ENCODE measurements at regions not wholly inside any gene's neighbourhood (a gene's known extent, or its start where the extent isn't known, plus 50 kb on each side); places are given as distances from the start of the nearest gene placed in this dataset.

DNA sequence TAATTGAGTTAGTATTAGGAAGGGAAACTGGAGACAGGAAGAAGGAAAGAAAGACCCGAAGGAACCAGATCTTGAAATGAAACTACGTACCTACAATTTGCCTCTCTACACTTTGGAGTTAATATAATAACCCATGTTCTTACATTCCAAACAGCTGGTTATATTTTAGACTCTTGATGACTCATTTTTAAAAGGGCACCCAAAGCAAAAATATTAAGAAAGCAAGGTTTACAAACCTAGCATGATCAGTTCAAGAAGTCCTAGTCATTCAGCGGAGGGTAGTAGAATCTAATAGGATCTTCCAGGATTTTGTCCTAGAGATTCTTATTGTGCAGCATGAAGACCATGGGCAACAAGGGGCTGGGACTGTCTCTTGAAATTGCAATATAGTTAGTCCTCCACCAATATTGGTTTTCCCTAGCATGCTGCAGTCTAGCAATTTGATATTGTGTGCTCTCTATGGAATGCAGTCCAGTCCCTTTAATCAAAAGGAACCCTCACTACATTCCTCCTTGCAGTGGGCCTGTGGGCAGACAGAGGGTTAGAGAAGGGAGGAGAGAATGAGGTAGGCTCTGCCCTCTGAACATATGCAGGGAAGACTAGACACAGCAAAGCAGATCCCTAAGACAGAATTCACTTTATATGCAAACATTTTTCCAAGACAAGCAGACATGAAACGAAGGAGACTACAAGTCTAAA, 230.3 kb downstream of the INHBA start:
- TF ChIP-seq POLR2AphosphoS5 (IDR thresholded peaks at IDR 0.05) (no peak), POLR2A (IDR thresholded peaks at IDR 0.05) (no peak)
- TF ChIP-seq, protein P1, sequence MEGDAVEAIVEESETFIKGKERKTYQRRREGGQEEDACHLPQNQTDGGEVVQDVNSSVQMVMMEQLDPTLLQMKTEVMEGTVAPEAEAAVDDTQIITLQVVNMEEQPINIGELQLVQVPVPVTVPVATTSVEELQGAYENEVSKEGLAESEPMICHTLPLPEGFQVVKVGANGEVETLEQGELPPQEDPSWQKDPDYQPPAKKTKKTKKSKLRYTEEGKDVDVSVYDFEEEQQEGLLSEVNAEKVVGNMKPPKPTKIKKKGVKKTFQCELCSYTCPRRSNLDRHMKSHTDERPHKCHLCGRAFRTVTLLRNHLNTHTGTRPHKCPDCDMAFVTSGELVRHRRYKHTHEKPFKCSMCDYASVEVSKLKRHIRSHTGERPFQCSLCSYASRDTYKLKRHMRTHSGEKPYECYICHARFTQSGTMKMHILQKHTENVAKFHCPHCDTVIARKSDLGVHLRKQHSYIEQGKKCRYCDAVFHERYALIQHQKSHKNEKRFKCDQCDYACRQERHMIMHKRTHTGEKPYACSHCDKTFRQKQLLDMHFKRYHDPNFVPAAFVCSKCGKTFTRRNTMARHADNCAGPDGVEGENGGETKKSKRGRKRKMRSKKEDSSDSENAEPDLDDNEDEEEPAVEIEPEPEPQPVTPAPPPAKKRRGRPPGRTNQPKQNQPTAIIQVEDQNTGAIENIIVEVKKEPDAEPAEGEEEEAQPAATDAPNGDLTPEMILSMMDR (IDR thresholded peaks at IDR 0.05 in 8 of 11, conservative IDR thresholded peaks at IDR 0.05 in 3 of 11) = no peak
- no peak overlapping the region for H3K27ac ChIP-seq
- H3K4me1 ChIP-seq = peaks cover 0 to 11% (median 0%) of the 10 kb centered on the region in 6 donors
- H3K4me3 ChIP-seq = no peak overlapping the region
- H3K9me3 ChIP-seq = no peaks in the 10 kb centered on the region
- 72 to 84% (median 81%) methylated on average over 4 of the region's 4 CpGs for WGBS, 5 donors
- intact Hi-C loops (cut with DNase I; ENCODE audit: low total_unique reads) = no loop called here
- H3K36me3 ChIP-seq = no peaks in the 10 kb centered on the region
- DNase-seq = no peak
- no peaks in the 10 kb centered on the region for H3K27me3 ChIP-seq (replicated peaks in 1 of 7)

DNA sequence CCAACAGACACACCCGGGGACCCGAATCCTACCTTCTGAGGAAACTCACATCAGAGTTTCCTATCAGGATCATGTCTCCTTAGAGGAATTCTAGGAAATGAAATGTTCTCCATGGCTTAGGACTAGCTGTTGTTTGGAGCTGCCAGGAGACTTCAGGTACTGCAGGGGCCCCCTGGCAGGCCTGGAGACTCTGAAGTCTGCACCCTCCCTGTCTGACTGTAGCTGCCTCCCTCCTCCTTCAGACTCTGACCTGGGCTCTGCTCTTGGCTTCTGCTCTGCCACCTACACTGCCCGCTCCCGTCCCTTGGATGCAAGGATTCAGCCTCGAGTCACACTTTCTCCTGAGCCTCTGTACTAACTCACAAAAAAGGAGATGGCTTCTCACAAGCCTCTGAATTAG, 232.8 kb downstream of the INHBA start:
- Histone ChIP-seq H3K4me3 (no peak overlapping the region), H3K9me3 (no peaks in the 10 kb centered on the region), H3K4me1 (no peaks in the 10 kb centered on the region), H3K27me3 (replicated peaks in 1 of 7) (no peaks in the 10 kb centered on the region), H3K27ac (no peak overlapping the region), H3K36me3 (no peaks in the 10 kb centered on the region)
- TF ChIP-seq POLR2AphosphoS5 (IDR thresholded peaks at IDR 0.05) (no peak), POLR2A (IDR thresholded peaks at IDR 0.05) (no peak)
- TF ChIP-seq, protein P1 (IDR thresholded peaks at IDR 0.05 in 8 of 11, conservative IDR thresholded peaks at IDR 0.05 in 3 of 11) = no peak
- DNase-seq = no peak
- intact Hi-C loops (cut with DNase I; ENCODE audit: low total_unique reads) = no loop called here
- WGBS, 5 donors = 87 to 94% (median 91%) methylated on average over 5 of the region's 5 CpGs

DNA sequence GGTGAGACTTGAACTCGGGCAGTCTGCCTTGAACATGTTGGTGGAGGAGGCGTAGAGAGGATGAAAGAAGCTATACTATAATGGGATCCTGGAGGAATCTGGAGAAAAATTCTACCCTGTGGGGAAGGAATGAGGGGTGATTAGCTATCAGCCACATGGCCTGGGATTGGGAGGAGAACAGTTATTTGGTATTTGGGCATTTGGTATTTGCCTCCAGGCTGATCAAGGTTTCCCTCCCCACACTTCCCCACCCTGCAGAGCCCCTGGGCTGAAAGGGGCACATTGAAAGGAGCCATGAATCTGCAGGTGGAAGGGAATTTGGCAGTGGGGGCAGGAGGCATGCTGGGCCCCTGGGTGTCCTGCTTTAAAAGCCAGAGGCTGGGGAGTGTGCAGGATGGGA, 235.3 kb downstream of the INHBA start:
- Histone ChIP-seq H3K36me3 (no peaks in the 10 kb centered on the region), H3K4me1 (no peaks in the 10 kb centered on the region), H3K9me3 (no peaks in the 10 kb centered on the region), H3K4me3 (no peak overlapping the region), H3K27me3 (replicated peaks in 1 of 7) (no peaks in the 10 kb centered on the region), H3K27ac (no peak overlapping the region)
- intact Hi-C loops (cut with DNase I; ENCODE audit: low total_unique reads) = no loop called here
- DNase-seq = no peak
- 89 to 97% (median 94%) methylated on average over 2 of the region's 2 CpGs for WGBS, 5 donors
- no peak for TF ChIP-seq POLR2AphosphoS5 (IDR thresholded peaks at IDR 0.05)

DNA sequence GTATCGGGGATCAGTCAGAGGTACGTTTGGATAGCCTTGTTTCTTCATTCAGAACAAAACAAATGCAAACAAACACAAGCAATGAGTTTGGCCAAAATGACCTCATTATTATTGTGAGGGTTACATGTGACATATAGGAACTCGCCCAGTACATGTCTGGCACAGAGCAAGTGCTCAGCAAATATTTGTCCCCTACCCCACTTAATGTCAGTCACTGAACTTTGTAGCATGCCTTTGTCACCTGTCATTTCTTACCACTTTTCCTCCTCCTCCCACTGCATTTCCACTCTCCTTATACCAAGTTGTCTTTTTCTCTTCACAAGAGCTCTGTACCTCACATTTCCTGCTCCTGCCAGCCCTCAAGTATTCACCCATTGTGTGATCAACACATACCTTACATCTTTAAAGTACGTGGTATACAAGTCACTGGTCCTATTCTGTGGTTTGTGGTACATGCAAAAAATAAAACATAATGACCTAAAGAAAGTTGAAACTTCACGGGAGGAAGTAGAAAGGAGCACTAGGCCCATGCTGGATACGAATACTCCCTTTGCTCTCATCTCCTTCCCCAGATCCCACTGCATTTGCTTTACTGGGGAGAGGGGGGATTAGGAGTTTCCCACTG, 236.0 kb downstream of the INHBA start:
- DNase-seq = no peak
- Histone ChIP-seq H3K9me3 (no peaks in the 10 kb centered on the region), H3K4me3 (no peak overlapping the region), H3K36me3 (no peaks in the 10 kb centered on the region), H3K27ac (no peak overlapping the region), H3K27me3 (replicated peaks in 1 of 7) (no peaks in the 10 kb centered on the region), H3K4me1 (no peaks in the 10 kb centered on the region)
- no peak for TF ChIP-seq POLR2A (IDR thresholded peaks at IDR 0.05)
- TF ChIP-seq POLR2AphosphoS5 (IDR thresholded peaks at IDR 0.05) = no peak
- TF ChIP-seq, protein P1 (IDR thresholded peaks at IDR 0.05 in 8 of 11, conservative IDR thresholded peaks at IDR 0.05 in 3 of 11) = no peak
- intact Hi-C loops (cut with DNase I; ENCODE audit: low total_unique reads) = no loop called here
- WGBS, 5 donors = 56 to 71% (median 67%) methylated on average over 6 of the region's 6 CpGs
